ENCODE measurements at regions not wholly inside any gene's neighbourhood (a gene's known extent, or its start where the extent isn't known, plus 50 kb on each side); places are given as distances from the start of the nearest gene placed in this dataset.

DNA sequence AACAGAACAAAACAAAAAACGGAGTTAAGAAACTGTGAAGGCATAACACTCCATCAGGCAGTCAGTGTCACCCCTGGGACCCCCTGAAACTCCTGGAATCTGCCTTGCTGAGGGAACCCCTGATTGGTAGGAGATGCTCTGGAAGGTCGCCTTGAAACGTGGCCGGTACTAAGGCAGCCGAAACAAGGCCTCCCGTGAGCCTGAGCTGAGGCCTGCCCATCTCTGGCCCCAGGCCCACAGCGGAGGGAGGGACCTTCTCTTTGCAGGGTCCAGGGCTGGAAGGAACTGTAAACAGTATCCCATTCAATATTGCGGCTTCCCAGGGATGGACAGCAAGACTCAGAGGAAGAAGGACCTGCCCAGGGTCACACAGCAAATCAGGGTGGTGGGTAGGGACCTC, 155.7 kb downstream of the INHBB start (continued):
- TF ChIP-seq, protein P1, sequence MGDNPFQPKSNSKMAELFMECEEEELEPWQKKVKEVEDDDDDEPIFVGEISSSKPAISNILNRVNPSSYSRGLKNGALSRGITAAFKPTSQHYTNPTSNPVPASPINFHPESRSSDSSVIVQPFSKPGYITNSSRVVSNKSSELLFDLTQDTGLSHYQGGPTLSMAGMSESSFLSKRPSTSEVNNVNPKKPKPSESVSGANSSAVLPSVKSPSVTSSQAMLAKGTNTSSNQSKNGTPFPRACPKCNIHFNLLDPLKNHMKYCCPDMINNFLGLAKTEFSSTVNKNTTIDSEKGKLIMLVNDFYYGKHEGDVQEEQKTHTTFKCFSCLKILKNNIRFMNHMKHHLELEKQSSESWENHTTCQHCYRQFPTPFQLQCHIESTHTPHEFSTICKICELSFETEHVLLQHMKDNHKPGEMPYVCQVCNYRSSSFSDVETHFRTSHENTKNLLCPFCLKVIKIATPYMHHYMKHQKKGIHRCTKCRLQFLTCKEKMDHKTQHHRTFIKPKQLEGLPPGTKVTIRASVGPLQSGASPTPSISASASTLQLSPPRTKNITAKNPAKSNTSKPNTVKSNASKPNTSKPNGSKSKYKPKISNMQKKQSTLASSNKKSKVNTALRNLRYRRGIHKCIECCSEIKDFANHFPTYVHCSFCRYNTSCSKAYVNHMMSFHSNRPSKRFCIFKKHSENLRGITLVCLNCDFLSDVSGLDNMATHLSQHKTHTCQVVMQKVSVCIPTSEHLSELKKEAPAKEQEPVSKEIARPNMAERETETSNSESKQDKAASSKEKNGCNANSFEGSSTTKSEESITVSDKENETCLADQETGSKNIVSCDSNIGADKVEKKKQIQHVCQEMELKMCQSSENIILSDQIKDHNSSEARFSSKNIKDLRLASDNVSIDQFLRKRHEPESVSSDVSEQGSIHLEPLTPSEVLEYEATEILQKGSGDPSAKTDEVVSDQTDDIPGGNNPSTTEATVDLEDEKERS (tag by site-specific recombination; IDR thresholded peaks at IDR 0.05) = no peak
- TF ChIP-seq ZNF302 (tag by site-specific recombination; IDR thresholded peaks at IDR 0.05; ENCODE audit: low read depth) = no peak
- no peak for TF ChIP-seq ZBTB21 (tag by site-specific recombination; IDR thresholded peaks at IDR 0.05)
- no peak for TF ChIP-seq ZNF404 (tag by site-specific recombination; IDR thresholded peaks at IDR 0.05)
- TF ChIP-seq ZNF747 (tag by site-specific recombination; IDR thresholded peaks at IDR 0.05) = no peak
- TF ChIP-seq ZNF169 (tag by site-specific recombination; IDR thresholded peaks at IDR 0.05) = no peak
- no peak for TF ChIP-seq ZNF610 (tag by site-specific recombination; IDR thresholded peaks at IDR 0.05; ENCODE audit: borderline replicate concordance)
- TF ChIP-seq, protein P2, sequence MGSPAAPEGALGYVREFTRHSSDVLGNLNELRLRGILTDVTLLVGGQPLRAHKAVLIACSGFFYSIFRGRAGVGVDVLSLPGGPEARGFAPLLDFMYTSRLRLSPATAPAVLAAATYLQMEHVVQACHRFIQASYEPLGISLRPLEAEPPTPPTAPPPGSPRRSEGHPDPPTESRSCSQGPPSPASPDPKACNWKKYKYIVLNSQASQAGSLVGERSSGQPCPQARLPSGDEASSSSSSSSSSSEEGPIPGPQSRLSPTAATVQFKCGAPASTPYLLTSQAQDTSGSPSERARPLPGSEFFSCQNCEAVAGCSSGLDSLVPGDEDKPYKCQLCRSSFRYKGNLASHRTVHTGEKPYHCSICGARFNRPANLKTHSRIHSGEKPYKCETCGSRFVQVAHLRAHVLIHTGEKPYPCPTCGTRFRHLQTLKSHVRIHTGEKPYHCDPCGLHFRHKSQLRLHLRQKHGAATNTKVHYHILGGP (tag by site-specific recombination; IDR thresholded peaks at IDR 0.05) = no peak
- TF ChIP-seq KLF9 (tag by site-specific recombination; IDR thresholded peaks at IDR 0.05; ENCODE audit: low read depth) = no peak

DNA sequence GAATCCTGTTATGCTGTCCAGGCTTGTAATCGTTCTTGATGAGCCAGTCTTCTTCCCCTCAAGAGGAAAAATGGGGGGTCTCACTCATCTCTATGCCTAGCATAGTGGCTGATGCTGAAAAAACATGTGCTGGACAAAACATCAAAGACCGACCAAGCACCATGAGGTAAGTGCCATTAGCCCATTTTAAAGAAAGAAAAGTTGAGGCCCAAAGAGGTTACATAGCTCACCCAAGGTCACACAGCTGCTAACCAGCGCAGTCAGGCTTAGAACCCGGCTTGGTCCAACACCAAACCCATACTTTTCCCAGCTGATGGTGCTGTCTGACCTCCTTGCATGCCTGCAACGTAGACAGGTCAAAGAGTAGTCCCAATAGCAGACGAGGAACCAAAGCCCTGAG, 156.4 kb downstream of the INHBB start:
- H3K4me1 ChIP-seq (ENCODE audit: control insufficient read depth, insufficient read depth, low read length) = no peaks in the 10 kb centered on the region
- H3K36me3 ChIP-seq (ENCODE audit: control insufficient read depth in 2 of 2, insufficient read depth in 1 of 2, low read length in 2 of 2) = no peaks in the 10 kb centered on the region
- H3K4me3 ChIP-seq (ENCODE audit: low read depth, low read length) = no peak overlapping the region
- TF ChIP-seq, protein P3, sequence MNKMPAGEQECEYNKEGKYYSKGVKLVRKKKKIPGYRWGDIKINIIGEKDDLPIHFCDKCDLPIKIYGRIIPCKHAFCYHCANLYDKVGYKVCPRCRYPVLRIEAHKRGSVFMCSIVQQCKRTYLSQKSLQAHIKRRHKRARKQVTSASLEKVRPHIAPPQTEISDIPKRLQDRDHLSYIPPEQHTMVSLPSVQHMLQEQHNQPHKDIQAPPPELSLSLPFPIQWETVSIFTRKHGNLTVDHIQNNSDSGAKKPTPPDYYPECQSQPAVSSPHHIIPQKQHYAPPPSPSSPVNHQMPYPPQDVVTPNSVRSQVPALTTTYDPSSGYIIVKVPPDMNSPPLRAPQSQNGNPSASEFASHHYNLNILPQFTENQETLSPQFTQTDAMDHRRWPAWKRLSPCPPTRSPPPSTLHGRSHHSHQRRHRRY (tag by site-specific recombination; IDR thresholded peaks at IDR 0.05) = no peak
- TF ChIP-seq, protein P4, sequence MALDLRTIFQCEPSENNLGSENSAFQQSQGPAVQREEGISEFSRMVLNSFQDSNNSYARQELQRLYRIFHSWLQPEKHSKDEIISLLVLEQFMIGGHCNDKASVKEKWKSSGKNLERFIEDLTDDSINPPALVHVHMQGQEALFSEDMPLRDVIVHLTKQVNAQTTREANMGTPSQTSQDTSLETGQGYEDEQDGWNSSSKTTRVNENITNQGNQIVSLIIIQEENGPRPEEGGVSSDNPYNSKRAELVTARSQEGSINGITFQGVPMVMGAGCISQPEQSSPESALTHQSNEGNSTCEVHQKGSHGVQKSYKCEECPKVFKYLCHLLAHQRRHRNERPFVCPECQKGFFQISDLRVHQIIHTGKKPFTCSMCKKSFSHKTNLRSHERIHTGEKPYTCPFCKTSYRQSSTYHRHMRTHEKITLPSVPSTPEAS (tag by site-specific recombination; IDR thresholded peaks at IDR 0.05) = no peak
- TF ChIP-seq, protein P5, sequence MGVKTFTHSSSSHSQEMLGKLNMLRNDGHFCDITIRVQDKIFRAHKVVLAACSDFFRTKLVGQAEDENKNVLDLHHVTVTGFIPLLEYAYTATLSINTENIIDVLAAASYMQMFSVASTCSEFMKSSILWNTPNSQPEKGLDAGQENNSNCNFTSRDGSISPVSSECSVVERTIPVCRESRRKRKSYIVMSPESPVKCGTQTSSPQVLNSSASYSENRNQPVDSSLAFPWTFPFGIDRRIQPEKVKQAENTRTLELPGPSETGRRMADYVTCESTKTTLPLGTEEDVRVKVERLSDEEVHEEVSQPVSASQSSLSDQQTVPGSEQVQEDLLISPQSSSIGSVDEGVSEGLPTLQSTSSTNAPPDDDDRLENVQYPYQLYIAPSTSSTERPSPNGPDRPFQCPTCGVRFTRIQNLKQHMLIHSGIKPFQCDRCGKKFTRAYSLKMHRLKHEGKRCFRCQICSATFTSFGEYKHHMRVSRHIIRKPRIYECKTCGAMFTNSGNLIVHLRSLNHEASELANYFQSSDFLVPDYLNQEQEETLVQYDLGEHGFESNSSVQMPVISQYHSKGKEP (tag by site-specific recombination; IDR thresholded peaks at IDR 0.05) = no peak
- TF ChIP-seq ZNF394 (tag by site-specific recombination; IDR thresholded peaks at IDR 0.05; ENCODE audit: borderline replicate concordance) (no peak), ZNF792 (tag by site-specific recombination; IDR thresholded peaks at IDR 0.05) (no peak), ZNF501 (tag by site-specific recombination; IDR thresholded peaks at IDR 0.05) (no peak), REPIN1 (tag by site-specific recombination; IDR thresholded peaks at IDR 0.05; ENCODE audit: low read depth) (no peak)
- POLR2A ChIA-PET = no interaction called here
- CTCF ChIA-PET = no interaction called here
- H3K9me3 ChIP-seq (ENCODE audit: control insufficient read depth, insufficient read depth, low read depth, low read length) = no peaks in the 10 kb centered on the region
- no peak overlapping the region for H3K27ac ChIP-seq (ENCODE audit: extremely low read depth, low read depth, low read length)

DNA sequence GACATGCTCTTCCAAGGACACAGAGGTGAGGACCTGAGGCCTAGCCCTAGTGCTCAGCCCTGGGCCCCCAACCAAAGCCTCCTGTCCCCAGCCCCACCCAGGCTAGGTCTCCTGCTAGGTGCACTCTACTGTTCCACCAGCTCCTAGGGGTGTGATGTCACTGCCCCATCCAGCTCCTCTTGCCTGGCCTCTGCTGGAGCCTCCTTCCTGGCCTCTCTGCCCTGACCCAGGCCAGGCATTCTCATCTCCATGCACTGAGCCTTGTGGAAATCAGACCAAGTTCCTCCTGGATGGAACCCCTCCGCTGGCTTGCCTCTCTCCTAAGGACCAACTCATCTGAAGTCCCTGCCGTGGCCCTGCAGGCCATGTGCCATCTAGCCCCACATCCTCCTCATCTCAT, 156.8 kb downstream of the INHBB start:
- Histone ChIP-seq H3K4me1 (ENCODE audit: control insufficient read depth, insufficient read depth, low read length) (no peaks in the 10 kb centered on the region), H3K27ac (ENCODE audit: extremely low read depth, low read depth, low read length) (no peak overlapping the region), H3K4me3 (ENCODE audit: low read depth, low read length) (no peak overlapping the region), H3K9me3 (ENCODE audit: control insufficient read depth, insufficient read depth, low read depth, low read length) (no peaks in the 10 kb centered on the region), H3K36me3 (ENCODE audit: control insufficient read depth in 2 of 2, insufficient read depth in 1 of 2, low read length in 2 of 2) (no peaks in the 10 kb centered on the region)
- ChIA-PET POLR2A (no interaction called here), CTCF (no interaction called here)
- TF ChIP-seq ZFP3 (tag by site-specific recombination; IDR thresholded peaks at IDR 0.05; ENCODE audit: low read depth) = no peak
- no peak for TF ChIP-seq ZNF76 (tag by site-specific recombination; IDR thresholded peaks at IDR 0.05; ENCODE audit: borderline replicate concordance, low read depth)
- no peak for TF ChIP-seq ZNF596 (tag by site-specific recombination; IDR thresholded peaks at IDR 0.05)
- TF ChIP-seq KLF1 (tag by site-specific recombination; IDR thresholded peaks at IDR 0.05) = no peak
- TF ChIP-seq ZNF785 (tag by site-specific recombination; IDR thresholded peaks at IDR 0.05) = no peak
- TF ChIP-seq ZNF548 (tag by site-specific recombination; IDR thresholded peaks at IDR 0.05) = no peak
- TF ChIP-seq ZBTB8A (tag by site-specific recombination; IDR thresholded peaks at IDR 0.05) = no peak
- no peak for TF ChIP-seq ZNF521 (tag by site-specific recombination; IDR thresholded peaks at IDR 0.05)
- no peak for TF ChIP-seq BCL11B (tag by site-specific recombination; IDR thresholded peaks at IDR 0.05; ENCODE audit: low read depth)
- TF ChIP-seq GFI1B (tag by site-specific recombination; IDR thresholded peaks at IDR 0.05) = no peak
- no peak for TF ChIP-seq ZNF777 (tag by site-specific recombination; IDR thresholded peaks at IDR 0.05; ENCODE audit: borderline replicate concordance)
